Left lung (tissue), 4 donors: ENCODE measurements at regions not wholly inside any gene's neighbourhood (a gene's known extent, or its start where the extent isn't known, plus 50 kb on each side); places are given as distances from the start of the nearest gene placed in this dataset.

Experiments used
- ATAC-seq: fragments of 200-7000 bp; cut with Tn5 transposase; one replicate; pipeline ENCODE4 v1.9.1; 2020; ENCODE audit warnings: moderate library complexity
- DNase-seq, 4 donors: peaks; one replicate each; pipeline ENCODE4 v3.0.0-alpha.2; 2013 to 2020
- H3K27ac ChIP-seq, 2 donors: fragments of 200-600 bp; sonication (generic) in 1 of 2; one replicate each; pipeline versions ENCODE4 v1.5.0 to v1.8.0; 2020 to 2021
- H3K27me3 ChIP-seq, 2 donors: fragments of 200-600 bp; sonication (generic) in 1 of 2; one replicate each; pipeline versions ENCODE4 v1.5.0 to v1.8.0; 2020 to 2021
- H3K36me3 ChIP-seq, 2 donors: fragments of 200-600 bp; sonication (generic) in 1 of 2; one replicate each; pipeline versions ENCODE4 v1.5.0 to v1.8.0; 2020 to 2021
- H3K4me1 ChIP-seq, 2 donors: fragments of 200-600 bp; one replicate each; pipeline ENCODE4 v1.8.0; 2021
- H3K4me3 ChIP-seq, 2 donors: fragments of 200-600 bp; sonication (generic) in 1 of 2; one replicate each; pipeline versions ENCODE4 v1.5.0 to v1.8.0; 2020 to 2021; ENCODE audit warnings: mild to moderate bottlenecking in 1 of 2
- H3K9me3 ChIP-seq, 2 donors: fragments of 200-600 bp; sonication (generic) in 1 of 2; one replicate each; pipeline versions ENCODE4 v1.5.0 to v1.8.0; 2020 to 2021
- CTCF ChIP-seq, 2 donors: fragments of 200-600 bp; sonication (generic) in 1 of 2; IDR thresholded peaks; one replicate each; pipeline versions ENCODE4 v1.5.0 to v1.8.0; 2021; ENCODE audit warnings: antibody characterized with exemption in 2 of 2
- intact Hi-C, 2 donors: fragments of 100-400 bp; cut with DNase I; formaldehyde crosslinking; loops; one replicate each; pipeline versions ENCODE4 v1.11.2 to v1.14.2; 2022
- donor health status: DM: no; HTN: yes; CAD: no.
- donor health status: DM: no; HTN: no; CAD: no.

GRCh38 chr11:23577296-23577695 lies 717.0 kb upstream of the CCDC179 start:
- no peak for ATAC-seq
- H3K9me3 ChIP-seq = no peaks in the 10 kb centered on the region
- no peaks in the 10 kb centered on the region for H3K4me1 ChIP-seq
- no peak for TF ChIP-seq CTCF (IDR thresholded peaks at IDR 0.05)
- no peak overlapping the region for H3K27ac ChIP-seq
- H3K27me3 ChIP-seq = no peaks in the 10 kb centered on the region
- intact Hi-C loops = no loop called here
- H3K4me3 ChIP-seq = no peak overlapping the region
- no peak for DNase-seq
- H3K36me3 ChIP-seq = no peaks in the 10 kb centered on the region

- intact Hi-C loops = no loop called here
- H3K27ac ChIP-seq = no peak overlapping the region
Observed at GRCh38 chr11:23585416-23586104, 725.3 kb upstream of the CCDC179 start.

GRCh38 chr11:23586173-23586572 lies 725.9 kb upstream of the CCDC179 start:
- DNase-seq = no peak
- no peaks in the 10 kb centered on the region for H3K36me3 ChIP-seq
- intact Hi-C loops = no loop called here
- ATAC-seq = no peak
- H3K27me3 ChIP-seq = no peaks in the 10 kb centered on the region
- H3K27ac ChIP-seq = no peak overlapping the region
- no peaks in the 10 kb centered on the region for H3K4me1 ChIP-seq
- no peak overlapping the region for H3K4me3 ChIP-seq
- no peaks in the 10 kb centered on the region for H3K9me3 ChIP-seq
- TF ChIP-seq CTCF (IDR thresholded peaks at IDR 0.05) = no peak

More at GRCh38 chr11:23585416-23586104, 725.3 kb upstream of the CCDC179 start:
- Histone ChIP-seq H3K27me3 (no peaks in the 10 kb centered on the region), H3K4me1 (no peaks in the 10 kb centered on the region), H3K36me3 (no peaks in the 10 kb centered on the region), H3K4me3 (no peak overlapping the region), H3K9me3 (no peaks in the 10 kb centered on the region)
- ATAC-seq = no peak
- no peak for TF ChIP-seq CTCF (IDR thresholded peaks at IDR 0.05)
- peak in 2 of 4 donors; percentile 9 to 15 for DNase-seq

GRCh38 chr11:23590596-23591308 lies 730.5 kb upstream of the CCDC179 start:
- Histone ChIP-seq H3K4me3 (no peak overlapping the region), H3K27ac (no peak overlapping the region), H3K4me1 (no peaks in the 10 kb centered on the region), H3K27me3 (no peaks in the 10 kb centered on the region), H3K36me3 (no peaks in the 10 kb centered on the region), H3K9me3 (no peaks in the 10 kb centered on the region)
- DNase-seq = no peak
- ATAC-seq = no peak
- TF ChIP-seq CTCF (IDR thresholded peaks at IDR 0.05) = no peak
- intact Hi-C loops = no loop called here

GRCh38 chr11:23594755-23595154 lies 734.5 kb upstream of the CCDC179 start:
- DNase-seq (no peak), ATAC-seq (no peak)
- Histone ChIP-seq H3K36me3 (no peaks in the 10 kb centered on the region), H3K4me1 (no peaks in the 10 kb centered on the region), H3K27ac (no peak overlapping the region), H3K4me3 (no peak overlapping the region), H3K9me3 (peaks cover 0 to 2% of the 10 kb centered on the region in 2 donors), H3K27me3 (no peaks in the 10 kb centered on the region)
- intact Hi-C loops = no loop called here
- no peak for TF ChIP-seq CTCF (IDR thresholded peaks at IDR 0.05)
